Choroid plexus epithelial cell (primary cell): ENCODE measurements at regions not wholly inside any gene's neighbourhood (a gene's known extent, or its start where the extent isn't known, plus 50 kb on each side); places are given as distances from the start of the nearest gene placed in this dataset.

Experiments used
- DNase-seq: peaks from one replicate; pipeline ENCODE4 v3.0.0-alpha.2; 2010; ENCODE audit warnings: low read depth
- H3K4me3 ChIP-seq: 2 replicates; pipeline ENCODE4 v1.5.1; 2011; ENCODE audit warnings: low read depth, mild to moderate bottlenecking, control low read depth, low read length, moderate library complexity
- CTCF ChIP-seq: conservative IDR thresholded peaks from 2 replicates; pipeline ENCODE4 v1.5.1; 2011; ENCODE audit warnings: low read depth, mild to moderate bottlenecking, control low read depth, inconsistent platforms, low read length, moderate library complexity

- no peak for TF ChIP-seq CTCF
- no peak overlapping the region for H3K4me3 ChIP-seq
- DNase-seq: no peak
These were observed 117.5 kb downstream of the BACH1 start for GRCh38 chr21:29416268-29416667.

GRCh38 chr21:29418813-29419212 is 120.1 kb downstream of the BACH1 start:
- H3K4me3 ChIP-seq: no peak overlapping the region
- DNase-seq: no peak
- no peak for TF ChIP-seq CTCF

- no peak overlapping the region for H3K4me3 ChIP-seq
- no peak for DNase-seq
- no peak for TF ChIP-seq CTCF
These were observed 120.7 kb downstream of the BACH1 start for GRCh38 chr21:29419422-29419821.

- DNase-seq: no peak
- no peak for TF ChIP-seq CTCF
- H3K4me3 ChIP-seq: no peak overlapping the region
These were observed 124.6 kb downstream of the BACH1 start for GRCh38 chr21:29423099-29423870.

GRCh38 chr21:29424728-29425127 is 126.0 kb downstream of the BACH1 start:
- H3K4me3 ChIP-seq: no peak overlapping the region
- DNase-seq: no peak
- no peak for TF ChIP-seq CTCF

- TF ChIP-seq CTCF: no peak
- DNase-seq: no peak
- H3K4me3 ChIP-seq: no peak overlapping the region
These were observed 130.5 kb downstream of the BACH1 start for GRCh38 chr21:29429218-29429617.

- no peak overlapping the region for H3K4me3 ChIP-seq
- DNase-seq: no peak
- no peak for TF ChIP-seq CTCF
These were observed 131.3 kb downstream of the BACH1 start for GRCh38 chr21:29430030-29430429.
